ENCODE measurements at regions not wholly inside any gene's neighbourhood (a gene's known extent, or its start where the extent isn't known, plus 50 kb on each side); places are given as distances from the start of the nearest gene placed in this dataset.

- no peak overlapping the region for H2AFZ ChIP-seq (ENCODE audit: low read length)
- H3K27me3 ChIP-seq (ENCODE audit: control insufficient read depth in 1 of 2, insufficient read depth in 2 of 2, low read length in 2 of 2), result no peaks in the 10 kb centered on the region; a peak in 1 of 5 replicates
- H3K79me2 ChIP-seq (ENCODE audit: insufficient read depth, low read length), result no peaks in the 10 kb centered on the region
- H4K20me1 ChIP-seq (ENCODE audit: insufficient read depth, low read length), result no peaks in the 10 kb centered on the region
- H3K27ac ChIP-seq (ENCODE audit: extremely low read length, insufficient read depth, low read length), result no peak overlapping the region
- TF ChIP-seq MBD4 (IDR thresholded peaks at IDR 0.05; ENCODE audit: borderline replicate concordance, low read length) (no peak), ZFP1 (CRISPR knock-in tag; IDR thresholded peaks at IDR 0.05) (no peak), ZBTB10 (CRISPR knock-in tag; IDR thresholded peaks at IDR 0.05; ENCODE audit: borderline replicate concordance) (no peak)
- 25% methylated on average over 2 of the region's 2 CpGs for WGBS (ENCODE audit: low lambda C conversion rate)
- H3K4me1 ChIP-seq (ENCODE audit: insufficient read depth, low read length), result peaks cover 14% of the 10 kb centered on the region
- ChIA-PET CTCF (ENCODE audit: low intra/inter-chr PET ratio, low total read pairs) (no interaction called here), POLR2A (no interaction called here)
- DNase-seq (ENCODE audit: low spot score), result no peak
- no peak for FAIRE-seq
- H3K36me3 ChIP-seq (replicated peaks in 1 of 2; ENCODE audit: control insufficient read depth in 1 of 2, insufficient read depth in 2 of 2, low read length in 2 of 2), result no peaks in the 10 kb centered on the region
- intact Hi-C loops (cut with micrococcal nuclease; ENCODE audit: unreplicated experiment), result no loop called here
- H3K9ac ChIP-seq (ENCODE audit: insufficient read depth, low read depth, low read length), result no peak overlapping the region
- no peak overlapping the region for H3K4me2 ChIP-seq (ENCODE audit: low read depth, low read length)
- no peaks in the 10 kb centered on the region for H3K9me3 ChIP-seq (ENCODE audit: low read length)
- BruUV-seq (replicated peaks), result no TSS peak
- no peak for ATAC-seq
- no peak overlapping the region for H3K4me3 ChIP-seq (replicated peaks in 1 of 3; ENCODE audit: insufficient read depth in 1 of 3, low read depth in 2 of 3, low read length in 3 of 3)
- in situ Hi-C loops (cut with HindIII; ENCODE audit: extremely low pct_ligation_motif_present, low pct_unique_long_range_greater_than_20kb), result no loop called here
These were observed 308.5 kb downstream of the ATXN7L3B start for GRCh38 chr12:74846116-74846515.

GRCh38 chr12:74847169-74847568 is 309.5 kb downstream of the ATXN7L3B start:
- intact Hi-C loops (cut with micrococcal nuclease; ENCODE audit: unreplicated experiment) (no loop called here), in situ Hi-C loops (cut with HindIII; ENCODE audit: extremely low pct_ligation_motif_present, low pct_unique_long_range_greater_than_20kb) (no loop called here)
- no peak overlapping the region for H3K4me3 ChIP-seq (replicated peaks in 1 of 3; ENCODE audit: insufficient read depth in 1 of 3, low read depth in 2 of 3, low read length in 3 of 3)
- no peak overlapping the region for H3K9ac ChIP-seq (ENCODE audit: insufficient read depth, low read depth, low read length)
- ChIA-PET CTCF (ENCODE audit: low intra/inter-chr PET ratio, low total read pairs) (no interaction called here), POLR2A (no interaction called here)
- TF ChIP-seq MNT (IDR thresholded peaks at IDR 0.05) (no peak), SALL2 (CRISPR knock-in tag; IDR thresholded peaks at IDR 0.05) (no peak), KLF9 (CRISPR knock-in tag; IDR thresholded peaks at IDR 0.05; ENCODE audit: low read depth) (no peak), MAFK (conservative IDR thresholded peaks at IDR 0.05 in 1 of 2, IDR thresholded peaks at IDR 0.05 in 1 of 2; ENCODE audit: low read length in 2 of 2) (0 out of 4 replicates have a peak, but pooled peaks of 1 of the 2 experiments have one; percentile 12), ZNF652 (CRISPR knock-in tag; IDR thresholded peaks at IDR 0.05; ENCODE audit: borderline replicate concordance, low read depth) (peak; percentile 62), ZNF234 (CRISPR knock-in tag; conservative IDR thresholded peaks at IDR 0.05) (no peak), ZC3H13 (CRISPR knock-in tag; IDR thresholded peaks at IDR 0.05) (no peak)
- peak overlapping the region; percentile 16; the same call in 1 of the 2 replicates for H3K4me2 ChIP-seq (ENCODE audit: low read depth, low read length)
- DNase-seq (ENCODE audit: low spot score) (peak; percentile 15), FAIRE-seq (no peak), ATAC-seq (peak; percentile 72)
- H3K4me1 ChIP-seq (ENCODE audit: insufficient read depth, low read length), result peaks cover 14% of the 10 kb centered on the region
- H3K9me3 ChIP-seq (ENCODE audit: low read length), result no peaks in the 10 kb centered on the region
- H3K79me2 ChIP-seq (ENCODE audit: insufficient read depth, low read length), result no peaks in the 10 kb centered on the region
- H3K27ac ChIP-seq (ENCODE audit: extremely low read length, insufficient read depth, low read length), result no peak overlapping the region
- BruUV-seq (replicated peaks), result no TSS peak
- no peaks in the 10 kb centered on the region; a peak in 1 of 5 replicates for H3K27me3 ChIP-seq (ENCODE audit: control insufficient read depth in 1 of 2, insufficient read depth in 2 of 2, low read length in 2 of 2)
- H2AFZ ChIP-seq (ENCODE audit: low read length), result no peak overlapping the region
- no peaks in the 10 kb centered on the region for H4K20me1 ChIP-seq (ENCODE audit: insufficient read depth, low read length)
- H3K36me3 ChIP-seq (replicated peaks in 1 of 2; ENCODE audit: control insufficient read depth in 1 of 2, insufficient read depth in 2 of 2, low read length in 2 of 2), result no peaks in the 10 kb centered on the region
- 2% methylated on average over 5 of the region's 5 CpGs for WGBS (ENCODE audit: low lambda C conversion rate)

Data from HepG2 (cell line).